CD14-positive monocyte (primary cell): ENCODE measurements at regions not wholly inside any gene's neighbourhood (a gene's known extent, or its start where the extent isn't known, plus 50 kb on each side); places are given as distances from the start of the nearest gene placed in this dataset.
"Not testable (repeated sequence)": the region's sequence is repeated elsewhere in the genome, so short reads cannot be mapped to it uniquely, and the experiment has no call there.

Experiments
- DNase-seq, 3 donors: peaks; one replicate each; pipeline ENCODE4 v3.0.0-alpha.2; 2011 to 2022
- H2AFZ ChIP-seq: 2 replicates; pipeline ENCODE4 v1.6.0; 2012; ENCODE audit warnings: mild to moderate bottlenecking, low read depth, low read length, inconsistent platforms; ENCODE audit not compliant: insufficient read depth, poor library complexity, severe bottlenecking
- H3K27ac ChIP-seq, 2 donors: 1 replicate in 1 of 2; 2 replicates in 1 of 2; pipeline ENCODE4 v1.5.1; 2012 to 2013; ENCODE audit warnings: low read length in 2 of 2, control low read depth in 1 of 2, inconsistent platforms in 1 of 2, low read depth in 1 of 2, mild to moderate bottlenecking in 1 of 2
- H3K27me3 ChIP-seq, 2 donors: one replicate each; pipeline versions ENCODE4 v1.6.0 to v1.6.1; 2011 to 2013; ENCODE audit warnings: low read length in 2 of 2; ENCODE audit not compliant: control insufficient read depth in 2 of 2, insufficient read depth in 2 of 2
- H3K36me3 ChIP-seq, 2 donors: replicated peaks in 1 of 2; 1 replicate in 1 of 2; 2 replicates in 1 of 2; pipeline versions ENCODE4 v1.5.1 to v1.6.1; 2012 to 2013; ENCODE audit warnings: low read length in 2 of 2, control low read depth in 1 of 2, inconsistent platforms in 1 of 2, mild to moderate bottlenecking in 1 of 2; ENCODE audit not compliant: insufficient read depth in 2 of 2, control insufficient read depth in 1 of 2
- H3K4me1 ChIP-seq, 2 donors: 1 replicate in 1 of 2; 2 replicates in 1 of 2; pipeline versions ENCODE4 v1.5.1 to v1.6.1; 2012 to 2013; ENCODE audit warnings: low read length in 2 of 2, control low read depth in 1 of 2, inconsistent platforms in 1 of 2, mild to moderate bottlenecking in 1 of 2, moderate library complexity in 1 of 2; ENCODE audit not compliant: insufficient read depth in 2 of 2, control insufficient read depth in 1 of 2
- H3K4me2 ChIP-seq: replicated peaks from 2 replicates; pipeline ENCODE3; 2012; ENCODE audit warnings: low read length, moderate library complexity, mild to moderate bottlenecking; ENCODE audit not compliant: poor library complexity, severe bottlenecking; ENCODE audit errors: extremely low read depth
- H3K4me3 ChIP-seq, 3 experiments: fragments of 200-600 bp in 1 of 3; sonication (generic) in 1 of 3; replicated peaks in 1 of 3; 1 replicate in 2 of 3; 2 replicates in 1 of 3; pipeline ENCODE4 v1.5.1; 2011 to 2013; ENCODE audit warnings: low read length in 3 of 3, mild to moderate bottlenecking in 3 of 3, control low read depth in 2 of 3, low read depth in 2 of 3, inconsistent platforms in 1 of 3, moderate library complexity in 1 of 3
- H3K79me2 ChIP-seq: 2 replicates; pipeline ENCODE4 v1.6.0; 2012; ENCODE audit warnings: mild to moderate bottlenecking, control low read depth, inconsistent platforms, low read length, moderate library complexity; ENCODE audit not compliant: insufficient read depth
- H3K9ac ChIP-seq: 2 replicates; pipeline ENCODE4 v1.6.0; 2017; ENCODE audit warnings: low read length, mild to moderate bottlenecking; ENCODE audit not compliant: insufficient read depth, poor library complexity, severe bottlenecking
- H3K9me3 ChIP-seq, 2 donors: replicated peaks in 1 of 2; 1 replicate in 1 of 2; 2 replicates in 1 of 2; pipeline versions ENCODE4 v1.5.1 to v1.6.1; 2012 to 2013; ENCODE audit warnings: low read length in 2 of 2, control low read depth in 1 of 2; ENCODE audit not compliant: control insufficient read depth in 1 of 2, insufficient read depth in 1 of 2
- H4K20me1 ChIP-seq: 2 replicates; pipeline ENCODE4 v1.6.0; 2012; ENCODE audit warnings: mild to moderate bottlenecking, low read length, control low read depth, moderate library complexity; ENCODE audit not compliant: insufficient read depth
- H3K27ac Mint-ChIP-seq, 7 donors: one replicate each; pipeline ENCODE4 v1.8.0; 2020; ENCODE audit warnings: mild to moderate bottlenecking in 7 of 7, mixed read lengths in 7 of 7, moderate library complexity in 6 of 7, inconsistent platforms in 2 of 7
- H3K27me3 Mint-ChIP-seq, 3 donors: one replicate each; pipeline ENCODE4 v1.8.0; 2021 to 2022; ENCODE audit warnings: low read depth in 3 of 3, mild to moderate bottlenecking in 3 of 3, mixed read lengths in 3 of 3, moderate library complexity in 3 of 3, inconsistent platforms in 1 of 3
- H3K36me3 Mint-ChIP-seq, 2 donors: one replicate each; pipeline ENCODE4 v1.8.0; 2020; ENCODE audit warnings: mixed read lengths in 2 of 2, inconsistent platforms in 1 of 2, mild to moderate bottlenecking in 1 of 2
- H3K4me1 Mint-ChIP-seq: one replicate; pipeline ENCODE4 v1.8.0; 2020; ENCODE audit warnings: mild to moderate bottlenecking, mixed read lengths
- H3K4me3 Mint-ChIP-seq, 2 donors: one replicate each; pipeline ENCODE4 v1.8.0; 2020; ENCODE audit warnings: mild to moderate bottlenecking in 2 of 2, mixed read lengths in 2 of 2, moderate library complexity in 1 of 2
- H3K9me3 Mint-ChIP-seq, 7 donors: one replicate each; pipeline ENCODE4 v1.8.0; 2020 to 2022; ENCODE audit warnings: mixed read lengths in 7 of 7, mild to moderate bottlenecking in 6 of 7, moderate library complexity in 6 of 7, inconsistent platforms in 2 of 7
- WGBS: methylation state at CpG from one replicate; pipeline ENCODE4 v1.1.5; 2013; ENCODE audit warnings: missing lambda C conversion rate; ENCODE audit not compliant: insufficient coverage; 5-methylcytosine and 5-hydroxymethylcytosine counted together
- intact Hi-C, 2 donors: fragments of 100-400 bp; cut with micrococcal nuclease; formaldehyde crosslinking; loops; one replicate each; pipeline versions ENCODE4 v1.15.0 to v1.15.1; 2023
- TF ChIP-seq, protein P1 (sequence below): fragments of 200-600 bp; IDR thresholded peaks from one replicate; pipeline ENCODE4 v1.8.0; 2022; ENCODE audit warnings: antibody characterized with exemption, mild to moderate bottlenecking

DNA sequence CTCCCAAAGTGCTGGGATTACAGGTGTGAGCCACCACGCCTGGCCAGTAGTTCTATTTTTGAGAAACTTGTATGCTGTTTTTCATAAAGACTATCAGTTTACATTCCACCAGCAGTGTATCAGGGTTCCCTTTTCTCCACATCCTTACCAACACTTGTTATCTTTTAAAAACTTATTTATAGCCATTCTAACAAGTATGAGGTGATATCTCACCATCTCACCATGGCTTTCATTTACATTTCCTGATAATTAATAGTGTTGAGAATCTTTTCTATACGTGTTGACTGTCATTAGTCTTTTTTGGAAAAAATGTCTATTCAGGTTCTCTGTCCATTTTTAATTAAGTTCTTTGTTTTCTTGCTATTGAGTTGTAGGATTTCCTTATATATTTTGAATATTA, 416.1 kb downstream of the NEBL start:
- intact Hi-C loops: no loop called here
- H3K27me3 ChIP-seq: no peaks in the 10 kb centered on the region
- no peaks in the 10 kb centered on the region for H3K4me1 Mint-ChIP-seq
- no peak overlapping the region for H3K4me3 Mint-ChIP-seq
- no peak overlapping the region for H3K27ac ChIP-seq
- H3K36me3 ChIP-seq: no peaks in the 10 kb centered on the region
- no peaks in the 10 kb centered on the region for H3K4me1 ChIP-seq
- TF ChIP-seq, protein P1, sequence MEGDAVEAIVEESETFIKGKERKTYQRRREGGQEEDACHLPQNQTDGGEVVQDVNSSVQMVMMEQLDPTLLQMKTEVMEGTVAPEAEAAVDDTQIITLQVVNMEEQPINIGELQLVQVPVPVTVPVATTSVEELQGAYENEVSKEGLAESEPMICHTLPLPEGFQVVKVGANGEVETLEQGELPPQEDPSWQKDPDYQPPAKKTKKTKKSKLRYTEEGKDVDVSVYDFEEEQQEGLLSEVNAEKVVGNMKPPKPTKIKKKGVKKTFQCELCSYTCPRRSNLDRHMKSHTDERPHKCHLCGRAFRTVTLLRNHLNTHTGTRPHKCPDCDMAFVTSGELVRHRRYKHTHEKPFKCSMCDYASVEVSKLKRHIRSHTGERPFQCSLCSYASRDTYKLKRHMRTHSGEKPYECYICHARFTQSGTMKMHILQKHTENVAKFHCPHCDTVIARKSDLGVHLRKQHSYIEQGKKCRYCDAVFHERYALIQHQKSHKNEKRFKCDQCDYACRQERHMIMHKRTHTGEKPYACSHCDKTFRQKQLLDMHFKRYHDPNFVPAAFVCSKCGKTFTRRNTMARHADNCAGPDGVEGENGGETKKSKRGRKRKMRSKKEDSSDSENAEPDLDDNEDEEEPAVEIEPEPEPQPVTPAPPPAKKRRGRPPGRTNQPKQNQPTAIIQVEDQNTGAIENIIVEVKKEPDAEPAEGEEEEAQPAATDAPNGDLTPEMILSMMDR: no peak
- H3K79me2 ChIP-seq: no peaks in the 10 kb centered on the region
- no peaks in the 10 kb centered on the region for H4K20me1 ChIP-seq
- no peak overlapping the region for H3K27ac Mint-ChIP-seq
- H3K36me3 Mint-ChIP-seq: no peaks in the 10 kb centered on the region
- no peak for DNase-seq
- peaks cover 0 to 3% of the 10 kb centered on the region in 2 donors for H3K9me3 ChIP-seq
- no peak overlapping the region for H2AFZ ChIP-seq
- H3K9me3 Mint-ChIP-seq: peaks cover 0 to 9% (median 2%) of the 10 kb centered on the region in 7 donors
- no peak overlapping the region for H3K4me2 ChIP-seq
- H3K4me3 ChIP-seq: no peak overlapping the region
- peaks cover 0 to 1% (median 0%) of the 10 kb centered on the region in 3 donors for H3K27me3 Mint-ChIP-seq
- no peak overlapping the region for H3K9ac ChIP-seq
- WGBS: no CpG with 5 or more reads among the region's 2 CpGs

DNA sequence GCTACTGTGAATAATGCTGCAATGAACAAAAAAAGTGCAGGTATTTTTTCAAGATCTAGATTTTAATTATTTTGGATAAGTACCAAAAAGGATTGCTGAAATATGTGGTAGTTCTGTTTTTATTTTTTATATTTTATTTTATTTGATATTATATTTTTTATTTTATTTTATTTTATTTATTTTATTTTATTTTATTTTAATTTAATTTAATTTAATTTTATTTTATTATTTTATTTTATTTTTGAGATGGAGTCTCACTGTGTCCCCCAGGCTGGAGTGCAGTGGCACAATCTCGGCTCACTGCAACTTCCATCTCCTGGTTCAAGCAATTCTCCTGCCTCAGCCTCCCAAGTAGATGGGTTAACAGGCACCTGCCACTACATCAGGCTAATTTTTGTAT, 416.5 kb downstream of the NEBL start:
- H3K4me1 Mint-ChIP-seq, H2AFZ ChIP-seq, H3K4me3 ChIP-seq, H3K4me1 ChIP-seq, H3K4me2 ChIP-seq, H3K36me3 Mint-ChIP-seq, H3K9me3 ChIP-seq, H3K36me3 ChIP-seq, DNase-seq, H3K9me3 Mint-ChIP-seq, H3K27me3 Mint-ChIP-seq, H4K20me1 ChIP-seq, H3K27ac Mint-ChIP-seq, intact Hi-C loops, H3K9ac ChIP-seq, H3K27me3 ChIP-seq, H3K27ac ChIP-seq, H3K4me3 Mint-ChIP-seq, H3K79me2 ChIP-seq: not testable (repeated sequence)
- no CpG with 5 or more reads among the region's 1 CpG for WGBS
